ENCODE measurements at regions not wholly inside any gene's neighbourhood (a gene's known extent, or its start where the extent isn't known, plus 50 kb on each side); places are given as distances from the start of the nearest gene placed in this dataset.

- H3K27me3 ChIP-seq (ENCODE audit: control insufficient read depth in 2 of 2, insufficient read depth in 2 of 2, low read length in 2 of 2) = no peaks in the 10 kb centered on the region
- H3K4me2 ChIP-seq (ENCODE audit: insufficient read depth, low read length) = no peak overlapping the region
- no peak overlapping the region for H3K4me3 ChIP-seq
- no peaks in the 10 kb centered on the region for H4K20me1 ChIP-seq (replicated peaks; ENCODE audit: control insufficient read depth, insufficient read depth, low read length)
- H3K79me2 ChIP-seq (ENCODE audit: control insufficient read depth, insufficient read depth, low read length) = no peaks in the 10 kb centered on the region
- in situ Hi-C loops (cut with MboI) = no loop called here
- no peaks in the 10 kb centered on the region for H3K36me3 ChIP-seq (ENCODE audit: control insufficient read depth, insufficient read depth, low read length)
- no peak for FAIRE-seq
- intact Hi-C loops (cut with micrococcal nuclease) = no loop called here
- WGBS (ENCODE audit: insufficient coverage, low coverage, missing lambda C conversion rate) = 0% methylated on average over 2 of the region's 3 CpGs
- H3K9me1 ChIP-seq (ENCODE audit: control insufficient read depth, insufficient read depth, low read length) = no peaks in the 10 kb centered on the region
- no peak for ATAC-seq
- H3K9me3 ChIP-seq (replicated peaks; ENCODE audit: control insufficient read depth, insufficient read depth, low read depth, low read length) = no peaks in the 10 kb centered on the region
- no peak overlapping the region for H3K27ac ChIP-seq (ENCODE audit: extremely low read depth, low read depth, low read length)
- no peak for DNase-seq (ENCODE audit: extremely low read depth in 1 of 4, low spot score in 3 of 4)
- H3K4me1 ChIP-seq (replicated peaks in 1 of 2; ENCODE audit: control insufficient read depth in 2 of 2, insufficient read depth in 2 of 2, low read length in 2 of 2) = no peaks in the 10 kb centered on the region
- no peak overlapping the region for H3K9ac ChIP-seq (ENCODE audit: insufficient read depth in 1 of 2, low read depth in 2 of 2, low read length in 2 of 2)
- TF ChIP-seq, protein P1, sequence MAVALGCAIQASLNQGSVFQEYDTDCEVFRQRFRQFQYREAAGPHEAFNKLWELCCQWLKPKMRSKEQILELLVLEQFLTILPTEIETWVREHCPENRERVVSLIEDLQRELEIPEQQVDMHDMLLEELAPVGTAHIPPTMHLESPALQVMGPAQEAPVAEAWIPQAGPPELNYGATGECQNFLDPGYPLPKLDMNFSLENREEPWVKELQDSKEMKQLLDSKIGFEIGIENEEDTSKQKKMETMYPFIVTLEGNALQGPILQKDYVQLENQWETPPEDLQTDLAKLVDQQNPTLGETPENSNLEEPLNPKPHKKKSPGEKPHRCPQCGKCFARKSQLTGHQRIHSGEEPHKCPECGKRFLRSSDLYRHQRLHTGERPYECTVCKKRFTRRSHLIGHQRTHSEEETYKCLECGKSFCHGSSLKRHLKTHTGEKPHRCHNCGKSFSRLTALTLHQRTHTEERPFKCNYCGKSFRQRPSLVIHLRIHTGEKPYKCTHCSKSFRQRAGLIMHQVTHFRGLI (CRISPR knock-in tag; IDR thresholded peaks at IDR 0.05) = no peak
- TF ChIP-seq EP300 (IDR thresholded peaks at IDR 0.05; ENCODE audit: low read length) (no peak), ZNF134 (CRISPR knock-in tag; conservative IDR thresholded peaks at IDR 0.05) (no peak), SMARCA5 (IDR thresholded peaks at IDR 0.05) (no peak), CCNT2 (IDR thresholded peaks at IDR 0.05; ENCODE audit: borderline replicate concordance, extremely low read depth, insufficient read length, low read depth, low read length) (no peak), POLR3G (IDR thresholded peaks at IDR 0.05; ENCODE audit: extremely low read depth, insufficient read length, insufficient replicate concordance) (no peak), FOXK1 (CRISPR knock-in tag; IDR thresholded peaks at IDR 0.05; ENCODE audit: borderline replicate concordance) (no peak), ZBTB1 (CRISPR knock-in tag; IDR thresholded peaks at IDR 0.05; ENCODE audit: borderline replicate concordance, low read depth) (no peak), CBFA2T2 (conservative IDR thresholded peaks at IDR 0.05) (no peak)
- TF ChIP-seq, protein P2, sequence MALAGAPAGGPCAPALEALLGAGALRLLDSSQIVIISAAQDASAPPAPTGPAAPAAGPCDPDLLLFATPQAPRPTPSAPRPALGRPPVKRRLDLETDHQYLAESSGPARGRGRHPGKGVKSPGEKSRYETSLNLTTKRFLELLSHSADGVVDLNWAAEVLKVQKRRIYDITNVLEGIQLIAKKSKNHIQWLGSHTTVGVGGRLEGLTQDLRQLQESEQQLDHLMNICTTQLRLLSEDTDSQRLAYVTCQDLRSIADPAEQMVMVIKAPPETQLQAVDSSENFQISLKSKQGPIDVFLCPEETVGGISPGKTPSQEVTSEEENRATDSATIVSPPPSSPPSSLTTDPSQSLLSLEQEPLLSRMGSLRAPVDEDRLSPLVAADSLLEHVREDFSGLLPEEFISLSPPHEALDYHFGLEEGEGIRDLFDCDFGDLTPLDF (CRISPR knock-in tag; IDR thresholded peaks at IDR 0.05) = no peak
- ChIA-PET POLR2A (no interaction called here), CTCF (ENCODE audit: low intra/inter-chr PET ratio) (no interaction called here)
- no TSS peak for BruUV-seq (replicated peaks)
- H2AFZ ChIP-seq (ENCODE audit: low read depth, low read length) = no peak overlapping the region
Observed at GRCh38 chr13:107493266-107493665, 722.1 kb downstream of the LIG4 start.

All from K562 (cell line).